Suprapubic skin (tissue), 3 donors: ENCODE measurements at regions not wholly inside any gene's neighbourhood (a gene's known extent, or its start where the extent isn't known, plus 50 kb on each side); places are given as distances from the start of the nearest gene placed in this dataset.

Experiments
- POLR2A ChIP-seq, 2 donors: fragments of 450-650 bp; IDR thresholded peaks; one replicate each; pipeline ENCODE4 v1.6.1; 2017; ENCODE audit warnings: antibody characterized with exemption in 2 of 2, mild to moderate bottlenecking in 2 of 2, moderate library complexity in 2 of 2
- TF ChIP-seq, protein P1 (sequence below), 2 donors: fragments of 200-600 bp in 1 of 2; fragments of 450-650 bp in 1 of 2; sonication (generic) in 1 of 2; IDR thresholded peaks; one replicate each; pipeline ENCODE4 v1.5.1; 2016 to 2019; ENCODE audit warnings: antibody characterized with exemption in 2 of 2, mild to moderate bottlenecking in 1 of 2, moderate library complexity in 1 of 2

DNA sequence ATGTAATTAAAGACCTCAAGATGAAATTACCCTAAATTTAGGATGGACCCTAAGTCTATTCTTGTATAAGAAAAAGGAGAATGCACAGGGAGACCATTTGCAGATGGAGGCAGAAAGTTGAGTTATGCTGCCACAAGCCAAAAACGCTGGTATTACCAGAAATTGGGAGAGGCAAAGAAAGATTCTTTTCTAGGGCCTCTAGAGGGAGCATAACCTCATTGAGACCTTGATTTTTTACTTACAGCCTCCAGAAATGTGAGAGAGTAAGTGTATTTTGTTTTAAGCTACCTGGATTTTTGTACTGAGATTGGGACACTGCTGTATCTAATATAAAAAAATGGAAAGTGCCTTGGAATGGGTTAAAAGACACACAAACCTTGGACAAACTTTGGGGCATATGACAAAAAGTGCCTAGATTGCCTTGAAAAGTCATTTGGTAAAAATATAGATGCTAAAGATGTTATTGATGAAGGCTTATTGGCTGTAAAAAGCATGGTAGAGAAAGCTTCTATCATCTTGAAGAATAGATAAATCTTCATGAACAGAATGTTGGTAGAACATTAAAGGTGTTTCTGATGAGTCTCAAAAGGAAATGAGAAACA lies 174.7 kb upstream of the PRDM9 start:
- no peak for TF ChIP-seq POLR2A (IDR thresholded peaks at IDR 0.05)
- TF ChIP-seq, protein P1, sequence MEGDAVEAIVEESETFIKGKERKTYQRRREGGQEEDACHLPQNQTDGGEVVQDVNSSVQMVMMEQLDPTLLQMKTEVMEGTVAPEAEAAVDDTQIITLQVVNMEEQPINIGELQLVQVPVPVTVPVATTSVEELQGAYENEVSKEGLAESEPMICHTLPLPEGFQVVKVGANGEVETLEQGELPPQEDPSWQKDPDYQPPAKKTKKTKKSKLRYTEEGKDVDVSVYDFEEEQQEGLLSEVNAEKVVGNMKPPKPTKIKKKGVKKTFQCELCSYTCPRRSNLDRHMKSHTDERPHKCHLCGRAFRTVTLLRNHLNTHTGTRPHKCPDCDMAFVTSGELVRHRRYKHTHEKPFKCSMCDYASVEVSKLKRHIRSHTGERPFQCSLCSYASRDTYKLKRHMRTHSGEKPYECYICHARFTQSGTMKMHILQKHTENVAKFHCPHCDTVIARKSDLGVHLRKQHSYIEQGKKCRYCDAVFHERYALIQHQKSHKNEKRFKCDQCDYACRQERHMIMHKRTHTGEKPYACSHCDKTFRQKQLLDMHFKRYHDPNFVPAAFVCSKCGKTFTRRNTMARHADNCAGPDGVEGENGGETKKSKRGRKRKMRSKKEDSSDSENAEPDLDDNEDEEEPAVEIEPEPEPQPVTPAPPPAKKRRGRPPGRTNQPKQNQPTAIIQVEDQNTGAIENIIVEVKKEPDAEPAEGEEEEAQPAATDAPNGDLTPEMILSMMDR (IDR thresholded peaks at IDR 0.05), result no peak
